K562 (cell line): ENCODE measurements at regions not wholly inside any gene's neighbourhood (a gene's known extent, or its start where the extent isn't known, plus 50 kb on each side); places are given as distances from the start of the nearest gene placed in this dataset.

Experiments
- ATAC-seq: fragments of 200-7000 bp; cut with Tn5 transposase; 3 replicates; pipeline ENCODE4 v1.9.1; 2020; ENCODE audit warnings: moderate library complexity
- BruUV-seq: library from RNA; stranded (reverse); fragments of 400-500 nt; replicated peaks from 2 replicates; lab custom pipeline; 2021; lab: Mats Ljungman, UMichigan
- CTCF ChIA-PET: fragments of 300-600 bp; formaldehyde crosslinking; extraction: SDS; loops from one replicate; lab custom pipeline; 2021; ENCODE audit warnings: low intra/inter-chr PET ratio; lab: Yijun Ruan, JAX
- POLR2A ChIA-PET: fragments of 300-600, 350-650 bp; sonication (Branson Sonifier 250); formaldehyde crosslinking; extraction: SDS; loops from one replicate; lab custom pipeline; 2021; ENCODE audit warnings: antibody characterized with exemption, inconsistent platforms; lab: Yijun Ruan, JAX
- DNase-seq, 4 experiments: peaks; one replicate each; pipeline versions ENCODE4 v3.0.0 to v3.0.0-alpha.2; 2011 to 2018; ENCODE audit warnings: low spot score in 3 of 4, mixed read lengths in 3 of 4; ENCODE audit errors: extremely low read depth in 1 of 4
- FAIRE-seq: peaks from 2 replicates; lab custom pipeline; 2011; peaks lifted over from hg19 to GRCh38; lab: Jason Lieb, UNC
- H2AFZ ChIP-seq: 2 replicates; pipeline ENCODE4 v1.6.0; 2011; ENCODE audit warnings: low read depth, low read length, control low read depth, inconsistent platforms
- H3K27ac ChIP-seq: fragments of 200-600 bp; 3 replicates; pipeline ENCODE4 v1.8.0; 2011; ENCODE audit warnings: low read depth, mild to moderate bottlenecking, control low read depth, inconsistent platforms, low read length, moderate library complexity, mixed read lengths; ENCODE audit errors: extremely low read depth
- H3K27me3 ChIP-seq, 2 experiments: fragments of 300-600 bp in 1 of 2; 2 replicates in 1 of 2; 3 replicates in 1 of 2; pipeline versions ENCODE4 v1.6.0 to v1.8.0; 2011; ENCODE audit warnings: inconsistent platforms in 2 of 2, low read length in 2 of 2, mild to moderate bottlenecking in 1 of 2, mixed read lengths in 1 of 2, moderate library complexity in 1 of 2; ENCODE audit not compliant: control insufficient read depth in 2 of 2, insufficient read depth in 2 of 2
- H3K36me3 ChIP-seq: fragments of 300-600 bp; 3 replicates; pipeline ENCODE4 v1.8.0; 2011; ENCODE audit warnings: mild to moderate bottlenecking, low read length, inconsistent platforms; ENCODE audit not compliant: control insufficient read depth, insufficient read depth
- H3K4me1 ChIP-seq, 2 experiments: fragments of 200-600 bp in 1 of 2; replicated peaks in 1 of 2; 2 replicates in 1 of 2; 3 replicates in 1 of 2; pipeline versions ENCODE4 v1.5.1 to v1.8.0; 2011; ENCODE audit warnings: inconsistent platforms in 2 of 2, low read length in 2 of 2, mild to moderate bottlenecking in 1 of 2, mixed read lengths in 1 of 2, moderate library complexity in 1 of 2; ENCODE audit not compliant: control insufficient read depth in 2 of 2, insufficient read depth in 2 of 2
- H3K4me2 ChIP-seq: 2 replicates; pipeline ENCODE4 v1.6.1; 2011; ENCODE audit warnings: low read length, control low read depth, inconsistent platforms, mixed read lengths; ENCODE audit not compliant: insufficient read depth
- H3K4me3 ChIP-seq: fragments of 200-600 bp; sonication (generic), shearing (Covaris generic); 2 replicates; pipeline ENCODE4 v1.5.1; 2016; ENCODE audit warnings: control low read depth, inconsistent platforms
- H3K79me2 ChIP-seq: fragments of 200-600 bp; 3 replicates; pipeline ENCODE4 v1.8.0; 2011; ENCODE audit warnings: low read length, inconsistent platforms; ENCODE audit not compliant: control insufficient read depth, insufficient read depth
- H3K9ac ChIP-seq, 2 experiments: 2 replicates each; pipeline versions ENCODE4 v1.6.0 to v1.6.1; 2011; ENCODE audit warnings: low read depth in 2 of 2, low read length in 2 of 2, control low read depth in 1 of 2, inconsistent platforms in 1 of 2, mild to moderate bottlenecking in 1 of 2, mixed read lengths in 1 of 2; ENCODE audit not compliant: insufficient read depth in 1 of 2
- H3K9me1 ChIP-seq: one replicate; pipeline ENCODE4 v1.6.0; 2011; ENCODE audit warnings: inconsistent platforms, mild to moderate bottlenecking, low read length, moderate library complexity; ENCODE audit not compliant: control insufficient read depth, insufficient read depth
- H3K9me3 ChIP-seq: replicated peaks from 2 replicates; pipeline ENCODE4 v1.5.1; 2011; ENCODE audit warnings: low read depth, low read length, inconsistent platforms; ENCODE audit not compliant: control insufficient read depth, insufficient read depth
- H4K20me1 ChIP-seq: replicated peaks from 2 replicates; pipeline ENCODE4 v1.6.1; 2011; ENCODE audit warnings: low read length, inconsistent platforms, mixed read lengths; ENCODE audit not compliant: control insufficient read depth, insufficient read depth
- CEBPG ChIP-seq, 3 experiments: fragments of 200-800 bp in 1 of 3; sonication (Bioruptor generic) in 1 of 3; sonication (generic) in 1 of 3; formaldehyde crosslinking in 1 of 3; IDR thresholded peaks in 2 of 3; conservative IDR thresholded peaks in 1 of 3; 2 replicates each; pipeline versions ENCODE4 v1.6.1 to v1.8.0; 2016 to 2022; ENCODE audit warnings: missing compliant biosample characterization in 2 of 3, missing genetic modification characterization in 2 of 3, mild to moderate bottlenecking in 1 of 3, missing genetic modification reagents in 1 of 3
- CTCFL ChIP-seq: IDR thresholded peaks from 2 replicates; pipeline ENCODE4 v1.6.1; 2011; ENCODE audit warnings: borderline replicate concordance, low read depth, mild to moderate bottlenecking, moderate library complexity, low read length; ENCODE audit not compliant: insufficient read depth, poor library complexity, severe bottlenecking
- DDX20 ChIP-seq: fragments of 450-650 bp; IDR thresholded peaks from 2 replicates; pipeline ENCODE4 v1.6.1; 2016; ENCODE audit warnings: missing genetic modification characterization, low read depth, mild to moderate bottlenecking, missing compliant biosample characterization, moderate library complexity
- FOXA3 ChIP-seq, 2 experiments: fragments of 450-650 bp in 1 of 2; sonication (generic) in 1 of 2; formaldehyde crosslinking; IDR thresholded peaks in 1 of 2; conservative IDR thresholded peaks in 1 of 2; 2 replicates each; pipeline versions ENCODE4 v1.4.0 to v1.8.0; 2020 to 2022; ENCODE audit warnings: mild to moderate bottlenecking in 2 of 2, missing genetic modification reagents in 1 of 2
- HDAC8 ChIP-seq: fragments of 450-650 bp; IDR thresholded peaks from 2 replicates; pipeline ENCODE4 v1.6.1; 2016; ENCODE audit warnings: mild to moderate bottlenecking, missing genetic modification characterization, moderate library complexity, missing compliant biosample characterization
- NELFE ChIP-seq: IDR thresholded peaks from 2 replicates; pipeline ENCODE4 v1.6.1; 2011; ENCODE audit warnings: mild to moderate bottlenecking; ENCODE audit not compliant: insufficient read depth, insufficient read length
- NFYB ChIP-seq: IDR thresholded peaks from 2 replicates; pipeline ENCODE4 v1.6.1; 2011; ENCODE audit warnings: mild to moderate bottlenecking, moderate library complexity; ENCODE audit not compliant: insufficient read length; ENCODE audit errors: extremely low read depth
- NUFIP1 ChIP-seq: fragments of 450-650 bp; IDR thresholded peaks from 2 replicates; pipeline ENCODE4 v1.6.1; 2018; ENCODE audit not compliant: partially characterized antibody
- USF2 ChIP-seq: sonication (generic); formaldehyde crosslinking; IDR thresholded peaks from 2 replicates; pipeline ENCODE4 v1.5.0; 2020; ENCODE audit warnings: missing genetic modification reagents
- ZNF324 ChIP-seq: fragments of 250-450 bp; sonication (Bioruptor Pico); IDR thresholded peaks from 2 replicates; pipeline ENCODE4 v1.4.0; 2020; ENCODE audit warnings: mild to moderate bottlenecking
- ZNF707 ChIP-seq: fragments of 250-450 bp; sonication (Bioruptor Pico); conservative IDR thresholded peaks from 2 replicates; pipeline ENCODE4 v1.8.0; 2022; ENCODE audit warnings: inconsistent platforms, mild to moderate bottlenecking, moderate library complexity
- WGBS: fragments of 100-300 bp; shearing (Covaris generic); methylation state at CpG from one replicate; pipeline ENCODE4 v1.1.6; 2016; ENCODE audit warnings: low coverage, mixed read lengths; ENCODE audit not compliant: insufficient coverage; ENCODE audit errors: missing lambda C conversion rate; 5-methylcytosine and 5-hydroxymethylcytosine counted together
- in situ Hi-C: fragments of 300-500 bp; cut with MboI; formaldehyde crosslinking; loops from 4 replicates; pipeline ENCODE4 v1.15.0; 2018; ENCODE audit warnings: inconsistent platforms, mixed read lengths
- intact Hi-C: fragments of 100-400 bp; cut with micrococcal nuclease; formaldehyde crosslinking; loops from 2 replicates; pipeline ENCODE4 v1.14.2; 2022
- TF ChIP-seq, protein P1 (sequence below): sonication (generic); formaldehyde crosslinking; IDR thresholded peaks from 2 replicates; pipeline ENCODE4 v1.4.0; 2020; ENCODE audit warnings: mild to moderate bottlenecking, missing genetic modification reagents

- TF ChIP-seq CTCFL (no peak), FOXA3 (CRISPR knock-in tag; conservative IDR thresholded peaks at IDR 0.05 in 1 of 2, IDR thresholded peaks at IDR 0.05 in 1 of 2) (no peak), DDX20 (tag) (no peak), CEBPG (CRISPR knock-in tag; IDR thresholded peaks at IDR 0.05) (no peak), CEBPG (tag; conservative IDR thresholded peaks at IDR 0.05 in 1 of 2, IDR thresholded peaks at IDR 0.05 in 1 of 2) (no peak)
These were observed 2275.5 kb downstream of the MAT2B start (continued) for GRCh38 chr5:165780901-165781300.

GRCh38 chr5:165781738-165782137 lies 2276.3 kb downstream of the MAT2B start:
- no peaks in the 10 kb centered on the region for H3K27me3 ChIP-seq
- H4K20me1 ChIP-seq = no peaks in the 10 kb centered on the region
- H3K4me2 ChIP-seq = no peak overlapping the region
- H3K79me2 ChIP-seq = no peaks in the 10 kb centered on the region
- H3K9ac ChIP-seq = no peak overlapping the region
- ChIA-PET POLR2A (interaction anchor here (0.6 kb wide), 1 partner anchor 15 kb away, joined by 3 read pairs; no protein-coding TSS in a partner anchor), CTCF (no interaction called here)
- no peak for ATAC-seq
- H3K9me1 ChIP-seq = no peaks in the 10 kb centered on the region
- H3K4me1 ChIP-seq = no peaks in the 10 kb centered on the region
- in situ Hi-C loops = no loop called here
- BruUV-seq = no TSS peak
- 0% methylated on average over 4 of the region's 4 CpGs for WGBS
- no peaks in the 10 kb centered on the region for H3K9me3 ChIP-seq
- no peak overlapping the region for H3K4me3 ChIP-seq
- no peaks in the 10 kb centered on the region for H3K36me3 ChIP-seq
- intact Hi-C loops = no loop called here
- no peak for FAIRE-seq
- H2AFZ ChIP-seq = no peak overlapping the region
- no peak overlapping the region for H3K27ac ChIP-seq
- no peak for DNase-seq
- TF ChIP-seq NFYB = no peak
- no peak for TF ChIP-seq ZNF324 (CRISPR knock-in tag)
- TF ChIP-seq NUFIP1 = no peak
- no peak for TF ChIP-seq HDAC8 (tag)
- TF ChIP-seq, protein P1, sequence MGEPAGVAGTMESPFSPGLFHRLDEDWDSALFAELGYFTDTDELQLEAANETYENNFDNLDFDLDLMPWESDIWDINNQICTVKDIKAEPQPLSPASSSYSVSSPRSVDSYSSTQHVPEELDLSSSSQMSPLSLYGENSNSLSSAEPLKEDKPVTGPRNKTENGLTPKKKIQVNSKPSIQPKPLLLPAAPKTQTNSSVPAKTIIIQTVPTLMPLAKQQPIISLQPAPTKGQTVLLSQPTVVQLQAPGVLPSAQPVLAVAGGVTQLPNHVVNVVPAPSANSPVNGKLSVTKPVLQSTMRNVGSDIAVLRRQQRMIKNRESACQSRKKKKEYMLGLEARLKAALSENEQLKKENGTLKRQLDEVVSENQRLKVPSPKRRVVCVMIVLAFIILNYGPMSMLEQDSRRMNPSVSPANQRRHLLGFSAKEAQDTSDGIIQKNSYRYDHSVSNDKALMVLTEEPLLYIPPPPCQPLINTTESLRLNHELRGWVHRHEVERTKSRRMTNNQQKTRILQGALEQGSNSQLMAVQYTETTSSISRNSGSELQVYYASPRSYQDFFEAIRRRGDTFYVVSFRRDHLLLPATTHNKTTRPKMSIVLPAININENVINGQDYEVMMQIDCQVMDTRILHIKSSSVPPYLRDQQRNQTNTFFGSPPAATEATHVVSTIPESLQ (CRISPR knock-in tag) = no peak
- TF ChIP-seq ZNF707 (CRISPR knock-in tag) = no peak
- TF ChIP-seq USF2 = no peak
- no peak for TF ChIP-seq NELFE
- TF ChIP-seq, all 486 proteins: peak for 0
